OCI-M2 (cell line): ENCODE measurements at regions not wholly inside any gene's neighbourhood (a gene's known extent, or its start where the extent isn't known, plus 50 kb on each side); places are given as distances from the start of the nearest gene placed in this dataset.
A peak's percentile ranks its signal among the peaks of the same experiment; 100 is the strongest.

Source experiments
- DNase-seq: peaks from one replicate; lab custom pipeline; 2025; ENCODE audit not compliant: unreplicated experiment; lab: John Stamatoyannopoulos, UW

GRCh38 chr14:100638211-100638855 is 51.1 kb upstream of the BEGAIN start:
- DNase-seq, result no peak

GRCh38 chr14:100639280-100639679 is 52.1 kb upstream of the BEGAIN start:
- DNase-seq, result no peak

- DNase-seq, result no peak
Observed at GRCh38 chr14:100640471-100641273, 53.5 kb upstream of the BEGAIN start.

GRCh38 chr14:100641274-100641860 is 54.1 kb upstream of the BEGAIN start:
- DNase-seq, result no peak

- DNase-seq, result no peak
Observed at GRCh38 chr14:100643426-100643825, 56.2 kb upstream of the BEGAIN start.

GRCh38 chr14:100644383-100644782 is 57.2 kb upstream of the BEGAIN start:
- DNase-seq, result no peak

- DNase-seq, result no peak
Observed at GRCh38 chr14:100644784-100645183, 57.6 kb upstream of the BEGAIN start.

- peak; percentile 70 for DNase-seq
Observed at GRCh38 chr14:100645196-100645981, 58.2 kb upstream of the BEGAIN start.

- DNase-seq, result no peak
Observed at GRCh38 chr14:100645982-100646314, 58.7 kb upstream of the BEGAIN start.

GRCh38 chr14:100648474-100649172 is 61.4 kb upstream of the BEGAIN start:
- DNase-seq, result no peak

- DNase-seq, result no peak
Observed at GRCh38 chr14:100649173-100649519, 61.9 kb upstream of the BEGAIN start.

- DNase-seq, result no peak
Observed at GRCh38 chr14:100651999-100652508, 64.8 kb upstream of the BEGAIN start.

GRCh38 chr14:100652744-100653143 is 65.5 kb upstream of the BEGAIN start:
- no peak for DNase-seq

GRCh38 chr14:100653409-100653808 is 66.2 kb upstream of the BEGAIN start:
- DNase-seq, result no peak

GRCh38 chr14:100654025-100654813 is 67.0 kb upstream of the BEGAIN start:
- DNase-seq, result no peak

GRCh38 chr14:100654814-100655740 is 67.9 kb upstream of the BEGAIN start:
- DNase-seq, result no peak

GRCh38 chr14:100655741-100656085 is 68.5 kb upstream of the BEGAIN start:
- DNase-seq, result no peak

GRCh38 chr14:100656996-100657395 is 69.7 kb upstream of the DLK1 start:
- DNase-seq, result no peak

GRCh38 chr14:100657780-100658179 is 68.9 kb upstream of the DLK1 start:
- DNase-seq, result no peak
